GM10266 (cell line): ENCODE measurements at regions not wholly inside any gene's neighbourhood (a gene's known extent, or its start where the extent isn't known, plus 50 kb on each side); places are given as distances from the start of the nearest gene placed in this dataset.

Experiments
- DNase-seq: peaks from one replicate; pipeline ENCODE4 v3.0.0; 2012; ENCODE audit errors: extremely low spot score
- TF ChIP-seq, protein P1 (sequence below): IDR thresholded peaks from 2 replicates; pipeline ENCODE4 v1.5.1; 2012; ENCODE audit warnings: mild to moderate bottlenecking, low read depth; ENCODE audit not compliant: control insufficient read depth, insufficient read depth; ENCODE audit errors: missing control alignments

DNA sequence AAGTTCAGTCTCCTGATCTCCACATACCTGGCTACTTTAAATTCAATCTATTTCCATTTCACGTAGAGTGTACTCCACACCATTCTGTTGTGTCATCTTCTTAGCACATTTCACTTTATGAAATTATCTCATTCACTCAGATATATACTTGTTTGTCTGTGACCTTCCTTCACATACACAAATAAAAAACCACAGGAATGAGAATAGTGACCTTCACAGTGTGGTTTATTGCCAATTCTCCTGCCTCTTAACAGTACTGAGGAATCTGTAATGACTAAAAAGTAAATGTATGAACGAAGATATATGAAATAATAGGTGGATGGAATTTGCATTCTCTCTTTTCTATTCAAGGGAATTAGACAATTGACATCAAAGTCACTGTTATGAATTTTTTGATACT, 183.9 kb upstream of the PCDH7 start:
- DNase-seq = no peak
- TF ChIP-seq, protein P1, sequence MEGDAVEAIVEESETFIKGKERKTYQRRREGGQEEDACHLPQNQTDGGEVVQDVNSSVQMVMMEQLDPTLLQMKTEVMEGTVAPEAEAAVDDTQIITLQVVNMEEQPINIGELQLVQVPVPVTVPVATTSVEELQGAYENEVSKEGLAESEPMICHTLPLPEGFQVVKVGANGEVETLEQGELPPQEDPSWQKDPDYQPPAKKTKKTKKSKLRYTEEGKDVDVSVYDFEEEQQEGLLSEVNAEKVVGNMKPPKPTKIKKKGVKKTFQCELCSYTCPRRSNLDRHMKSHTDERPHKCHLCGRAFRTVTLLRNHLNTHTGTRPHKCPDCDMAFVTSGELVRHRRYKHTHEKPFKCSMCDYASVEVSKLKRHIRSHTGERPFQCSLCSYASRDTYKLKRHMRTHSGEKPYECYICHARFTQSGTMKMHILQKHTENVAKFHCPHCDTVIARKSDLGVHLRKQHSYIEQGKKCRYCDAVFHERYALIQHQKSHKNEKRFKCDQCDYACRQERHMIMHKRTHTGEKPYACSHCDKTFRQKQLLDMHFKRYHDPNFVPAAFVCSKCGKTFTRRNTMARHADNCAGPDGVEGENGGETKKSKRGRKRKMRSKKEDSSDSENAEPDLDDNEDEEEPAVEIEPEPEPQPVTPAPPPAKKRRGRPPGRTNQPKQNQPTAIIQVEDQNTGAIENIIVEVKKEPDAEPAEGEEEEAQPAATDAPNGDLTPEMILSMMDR = no peak

- TF ChIP-seq, protein P1 = no peak
- no peak for DNase-seq
These were observed 182.7 kb upstream of the PCDH7 start for GRCh38 chr4:30537456-30537855.

GRCh38 chr4:30538794-30539193, 181.4 kb upstream of the PCDH7 start:
- TF ChIP-seq, protein P1 = no peak
- DNase-seq = no peak

DNA sequence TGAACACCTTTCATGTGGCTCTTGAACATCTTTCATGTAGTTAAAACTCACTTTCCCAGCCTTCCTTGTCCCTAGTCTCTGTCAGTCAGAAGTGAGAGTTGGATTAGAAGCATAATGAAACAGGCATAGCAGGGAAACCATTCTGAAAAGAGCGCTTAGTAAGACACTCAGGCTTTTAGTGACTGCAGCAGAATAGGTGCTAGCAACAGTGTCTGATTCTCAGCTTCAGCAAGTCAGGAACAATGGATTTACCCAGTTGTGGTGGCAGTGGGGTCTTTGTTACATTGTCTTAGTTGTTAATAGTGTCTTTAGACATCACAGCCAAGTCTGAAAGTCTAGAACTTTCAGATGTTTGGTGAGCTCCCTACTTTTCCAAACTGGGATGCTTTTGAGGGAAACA, 177.1 kb upstream of the PCDH7 start:
- TF ChIP-seq, protein P1 = no peak
- no peak for DNase-seq

DNA sequence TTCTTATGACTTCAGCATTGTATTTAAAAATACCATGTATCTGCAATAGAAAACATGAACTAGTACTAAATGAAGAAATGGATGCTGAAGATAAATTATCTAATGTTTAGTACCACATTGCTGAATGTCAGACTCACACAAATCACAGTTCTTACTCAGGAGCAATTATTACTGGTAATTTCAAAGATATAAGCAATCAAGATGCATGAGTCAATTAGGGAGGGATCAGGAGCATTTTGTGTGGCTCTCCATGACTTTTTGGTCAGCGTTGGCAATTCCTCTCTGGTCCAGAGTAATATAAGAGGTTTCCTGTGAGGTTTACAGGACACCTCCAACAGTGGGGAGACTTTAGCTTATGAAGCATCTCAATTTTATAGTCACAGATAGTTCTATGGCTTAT, 167.0 kb upstream of the PCDH7 start:
- DNase-seq = no peak
- TF ChIP-seq, protein P1 = no peak

DNA sequence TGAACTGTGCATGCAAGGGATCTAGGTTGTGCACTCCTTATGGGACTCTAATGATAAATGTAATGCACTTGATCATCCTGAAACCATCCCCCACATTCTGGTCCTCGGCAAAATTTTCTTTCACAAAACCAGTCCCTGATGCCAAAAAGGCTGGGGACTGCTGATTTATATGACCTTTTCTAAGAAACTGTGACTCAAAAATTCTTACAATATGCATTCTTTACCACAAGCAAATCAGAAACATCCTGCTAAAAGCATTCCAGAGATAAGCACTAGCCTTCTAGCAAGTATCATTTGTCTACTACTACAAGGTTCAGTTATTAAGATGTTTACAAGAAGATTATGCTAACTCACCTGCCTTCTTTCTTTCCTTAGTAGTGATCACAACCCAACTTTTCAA, 166.5 kb upstream of the PCDH7 start:
- TF ChIP-seq, protein P1 = no peak

GRCh38 chr4:30555775-30556174, 164.4 kb upstream of the PCDH7 start:
- TF ChIP-seq, protein P1 = no peak
- no peak for DNase-seq

More for the DNA sequence above, 166.5 kb upstream of the PCDH7 start:
- no peak for DNase-seq
